GM19043 (cell line): ENCODE measurements at regions not wholly inside any gene's neighbourhood (a gene's known extent, or its start where the extent isn't known, plus 50 kb on each side); places are given as distances from the start of the nearest gene placed in this dataset.

Experiments used
- ATAC-seq: cut with Tn5 transposase; IDR thresholded peaks from one replicate; pipeline ENCODE4 v1.9.1; 2021; ENCODE audit warnings: low read depth; ENCODE audit not compliant: unreplicated experiment

DNA sequence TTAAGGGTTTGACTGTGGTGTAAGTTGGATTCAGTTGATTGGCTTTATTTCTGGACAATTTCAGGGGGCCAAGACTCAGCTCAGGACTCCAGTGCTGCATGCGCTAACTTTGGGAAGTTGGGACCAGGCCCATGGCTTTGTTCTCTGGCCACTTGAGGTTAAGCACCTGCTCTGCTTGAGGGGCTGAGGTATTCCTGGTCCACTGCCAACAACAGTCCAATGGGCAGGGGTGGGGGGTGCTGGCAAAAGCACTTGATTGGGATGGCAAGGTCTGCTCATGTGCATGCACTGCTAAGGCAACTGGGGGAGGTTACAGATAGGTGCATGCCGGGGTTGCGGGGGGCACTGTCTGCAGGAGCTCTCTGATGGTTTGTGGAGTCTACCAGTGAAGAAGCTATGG is 52.6 kb upstream of the ASB17 start:
- no peak for ATAC-seq

DNA sequence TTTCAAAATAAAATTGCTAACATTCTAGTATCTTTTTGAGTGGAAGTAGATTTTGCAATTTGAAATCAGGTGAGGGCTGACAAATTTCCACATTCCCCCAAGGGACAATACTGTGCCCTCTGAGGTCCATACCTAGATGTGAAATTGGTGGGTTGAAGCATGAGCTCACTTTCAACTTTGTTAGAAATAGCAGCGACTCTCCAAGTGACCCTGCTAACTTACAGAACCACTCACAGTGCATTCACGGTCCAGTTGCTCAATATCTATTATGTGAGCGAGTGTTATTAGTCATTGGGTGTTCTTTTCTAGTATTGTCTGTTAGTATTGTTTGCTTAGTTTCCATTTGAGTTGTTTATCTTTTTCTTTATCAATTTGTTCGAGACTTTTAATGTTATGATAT is 53.6 kb upstream of the ASB17 start:
- peak; percentile 73 for ATAC-seq

- ATAC-seq, result no peak
These were observed 54.3 kb upstream of the ASB17 start for GRCh38 chr1:75986478-75986877.

DNA sequence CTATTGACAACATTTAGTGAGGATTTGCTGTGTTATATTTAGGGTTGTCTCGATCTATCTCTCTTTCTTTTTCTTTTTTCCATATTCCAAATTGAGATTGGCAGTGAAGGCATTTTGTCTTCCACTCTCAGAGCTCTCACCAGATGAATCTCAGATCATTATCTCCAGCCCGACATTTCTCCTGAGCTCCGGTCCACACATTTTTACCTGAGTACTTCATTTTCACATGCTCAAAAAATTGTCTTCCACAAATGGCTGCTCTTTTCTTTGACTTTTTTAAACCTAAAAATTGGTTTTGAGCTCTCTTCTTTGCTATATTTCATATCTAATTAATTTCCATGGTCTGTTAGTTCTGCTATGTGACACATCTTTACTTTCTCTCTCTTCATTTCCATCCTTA is 56.9 kb upstream of the ASB17 start:
- no peak for ATAC-seq

DNA sequence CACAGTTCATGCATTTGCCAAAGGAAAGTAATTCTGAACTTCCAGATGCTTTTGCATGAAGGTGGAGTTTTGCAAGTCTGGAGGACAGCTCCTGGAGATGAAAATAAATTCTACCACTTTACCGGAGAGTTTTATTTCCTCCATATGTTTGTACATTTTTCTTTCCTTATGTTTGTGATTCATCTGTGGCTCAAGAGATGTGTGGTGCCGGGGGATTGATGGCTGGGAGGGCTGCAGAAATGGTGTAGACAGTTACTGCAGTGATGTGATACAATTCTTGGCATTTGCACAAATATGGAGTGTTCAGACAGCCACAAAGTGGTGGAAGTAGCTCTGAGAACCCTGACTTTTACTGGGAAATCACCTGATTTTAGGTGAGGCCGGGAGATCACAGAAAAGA is 58.5 kb upstream of the ASB17 start:
- no peak for ATAC-seq

- peak; percentile 72 for ATAC-seq
These were observed 59.4 kb upstream of the ASB17 start for GRCh38 chr1:75991497-75992114.

GRCh38 chr1:75992312-75992711 is 60.1 kb upstream of the ASB17 start:
- ATAC-seq, result no peak

DNA sequence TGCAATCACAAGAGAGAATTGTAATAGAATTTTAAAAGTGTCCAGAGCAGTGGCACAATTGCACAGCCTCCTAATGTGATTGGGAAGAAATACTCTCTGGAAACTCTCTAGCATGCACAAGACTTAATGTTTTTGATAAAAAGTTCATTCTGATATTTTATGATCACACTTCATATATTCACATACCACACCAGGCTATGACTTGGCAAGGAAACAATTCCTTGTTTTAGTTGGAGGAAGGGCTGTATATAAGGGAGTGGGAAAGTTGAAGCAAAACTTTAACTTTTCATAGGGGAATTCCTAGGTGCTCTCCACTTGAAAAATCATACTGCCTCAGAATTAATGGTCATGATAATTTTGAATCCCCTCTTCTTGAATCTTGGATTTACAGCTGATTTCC is 61.5 kb upstream of the ASB17 start:
- ATAC-seq, result no peak

GRCh38 chr1:75996196-75996595 is 64.0 kb upstream of the ASB17 start:
- ATAC-seq, result no peak

DNA sequence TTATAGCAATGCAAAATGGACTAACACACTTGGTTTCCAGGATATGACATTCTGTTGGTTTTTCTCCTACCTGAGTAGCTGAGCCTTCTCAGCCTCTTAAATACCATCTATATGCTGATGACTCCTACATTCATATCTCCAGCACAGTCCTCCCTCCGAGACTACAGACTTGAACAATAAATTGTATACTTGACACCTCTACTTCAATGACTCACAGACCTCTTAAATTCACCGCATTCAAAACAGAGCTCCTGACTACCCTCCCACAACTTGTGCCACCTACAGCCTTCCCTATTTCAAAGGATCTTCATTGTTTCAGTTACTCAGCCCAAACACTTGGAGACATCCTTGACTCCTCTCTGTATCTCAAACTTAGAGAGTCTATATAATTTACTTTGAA is 66.8 kb upstream of the ASB17 start:
- no peak for ATAC-seq

- no peak for ATAC-seq
These were observed 70.6 kb upstream of the ST6GALNAC3 start for GRCh38 chr1:76003946-76004345.

DNA sequence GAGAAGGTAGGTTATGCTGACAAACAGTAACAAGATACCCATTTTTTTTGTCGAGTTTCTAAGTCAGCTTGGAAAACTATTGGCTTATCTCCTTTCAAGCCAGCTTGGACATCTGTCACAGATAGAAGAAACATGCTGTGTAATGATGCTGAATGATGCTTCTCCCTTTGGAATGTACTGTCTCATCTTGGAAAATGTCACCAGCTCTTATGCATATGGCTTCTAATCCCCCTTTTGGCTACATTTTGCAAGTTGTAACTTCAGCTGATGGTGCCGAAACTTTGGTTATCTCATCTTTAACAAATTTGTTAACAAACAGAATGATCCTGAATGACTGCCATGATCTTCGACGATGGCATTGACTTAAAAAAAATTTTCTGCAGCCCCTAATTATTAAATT is 68.8 kb upstream of the ST6GALNAC3 start:
- ATAC-seq, result no peak

GRCh38 chr1:76006234-76006633 is 68.3 kb upstream of the ST6GALNAC3 start:
- no peak for ATAC-seq

DNA sequence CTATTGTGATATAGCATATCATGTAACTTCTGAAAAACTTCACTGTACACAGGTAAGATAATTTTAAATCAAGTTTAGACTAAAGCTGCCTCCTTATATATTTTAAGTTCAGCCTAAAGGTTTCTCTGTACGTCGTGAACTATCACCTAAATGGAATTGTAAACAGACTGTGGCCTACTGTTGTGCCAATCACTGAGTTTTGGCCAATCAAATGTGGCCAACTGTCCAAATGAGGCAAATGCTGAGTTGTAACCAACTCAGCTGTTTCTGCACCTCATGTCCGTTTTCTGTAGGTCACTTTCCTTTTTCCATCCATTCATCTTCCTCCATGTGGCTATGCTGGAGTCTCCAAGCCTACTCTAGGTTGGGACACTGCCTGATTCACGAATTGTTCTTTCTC is 63.7 kb upstream of the ST6GALNAC3 start:
- no peak for ATAC-seq

- ATAC-seq, result no peak
These were observed 62.0 kb upstream of the ST6GALNAC3 start for GRCh38 chr1:76012341-76013205.

- ATAC-seq, result no peak
These were observed 61.4 kb upstream of the ST6GALNAC3 start for GRCh38 chr1:76013206-76013581.

GRCh38 chr1:76015478-76016103 is 59.0 kb upstream of the ST6GALNAC3 start:
- ATAC-seq, result no peak

- ATAC-seq, result no peak
These were observed 56.5 kb upstream of the ST6GALNAC3 start for GRCh38 chr1:76018045-76018444.

DNA sequence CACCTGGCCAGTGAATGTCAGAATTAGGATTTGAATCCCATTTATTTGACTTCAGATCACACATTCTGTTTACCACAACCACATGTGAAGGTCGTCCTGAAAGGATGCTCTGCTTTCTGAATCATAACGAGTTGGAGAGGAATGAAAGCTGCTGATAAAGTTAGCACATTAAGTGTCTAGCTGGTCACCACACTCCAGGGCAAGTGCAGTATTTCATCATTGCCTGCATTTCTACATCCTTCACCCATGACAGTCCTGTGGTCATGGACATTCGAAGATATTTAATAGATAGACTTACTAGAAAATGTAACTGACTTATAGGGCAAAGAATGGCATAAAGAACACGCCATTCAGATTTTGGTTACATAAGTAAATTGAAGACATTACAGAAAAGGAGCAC is 52.7 kb upstream of the ST6GALNAC3 start:
- no peak for ATAC-seq

- ATAC-seq, result no peak
These were observed 50.7 kb upstream of the ST6GALNAC3 start for GRCh38 chr1:76023669-76024435.
